ENCODE measurements at regions not wholly inside any gene's neighbourhood (a gene's known extent, or its start where the extent isn't known, plus 50 kb on each side); places are given as distances from the start of the nearest gene placed in this dataset.
A peak's percentile ranks its signal among the peaks of the same experiment; 100 is the strongest.

DNA sequence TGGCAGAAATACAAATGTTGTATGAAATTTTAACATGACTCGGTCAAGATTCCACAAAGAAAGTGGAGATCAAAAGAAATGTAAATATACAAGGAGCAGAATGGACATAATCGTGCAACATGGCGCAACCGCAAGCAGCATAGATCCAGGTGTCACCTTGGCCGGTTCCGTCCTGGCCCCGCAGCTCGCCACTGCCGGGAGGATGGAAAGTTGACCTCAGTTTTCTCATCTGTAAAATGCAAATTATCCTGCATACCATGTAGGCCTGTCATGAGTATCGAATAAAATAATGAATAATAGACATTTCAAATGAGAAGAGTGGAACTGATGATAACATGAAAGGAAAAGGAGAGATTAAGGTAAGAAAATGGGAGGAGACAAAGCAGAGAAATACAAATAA lies 427.3 kb upstream of the SMIM21 start:
- TF ChIP-seq, protein P1, sequence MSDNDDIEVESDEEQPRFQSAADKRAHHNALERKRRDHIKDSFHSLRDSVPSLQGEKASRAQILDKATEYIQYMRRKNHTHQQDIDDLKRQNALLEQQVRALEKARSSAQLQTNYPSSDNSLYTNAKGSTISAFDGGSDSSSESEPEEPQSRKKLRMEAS (IDR thresholded peaks at IDR 0.05), result no peak
- TF ChIP-seq RAD21 (IDR thresholded peaks at IDR 0.05; ENCODE audit: low read depth) (no peak), TEAD4 (IDR thresholded peaks at IDR 0.05) (no peak), ZBTB7A (IDR thresholded peaks at IDR 0.05; ENCODE audit: low read depth) (no peak), EGR1 (IDR thresholded peaks at IDR 0.05) (no peak), TCF12 (IDR thresholded peaks at IDR 0.05; ENCODE audit: low read depth) (no peak), FOXM1 (IDR thresholded peaks at IDR 0.05; ENCODE audit: borderline replicate concordance, low read depth) (no peak), NFIC (IDR thresholded peaks at IDR 0.05) (no peak), TAF1 (IDR thresholded peaks at IDR 0.05; ENCODE audit: low read depth) (no peak), CEBPB (IDR thresholded peaks at IDR 0.05) (no peak), EP300 (IDR thresholded peaks at IDR 0.05; ENCODE audit: borderline replicate concordance) (no peak), YY1 (IDR thresholded peaks at IDR 0.05; ENCODE audit: low read depth) (no peak), CREB1 (IDR thresholded peaks at IDR 0.05; ENCODE audit: low read depth) (no peak)
- TF ChIP-seq, protein P2, sequence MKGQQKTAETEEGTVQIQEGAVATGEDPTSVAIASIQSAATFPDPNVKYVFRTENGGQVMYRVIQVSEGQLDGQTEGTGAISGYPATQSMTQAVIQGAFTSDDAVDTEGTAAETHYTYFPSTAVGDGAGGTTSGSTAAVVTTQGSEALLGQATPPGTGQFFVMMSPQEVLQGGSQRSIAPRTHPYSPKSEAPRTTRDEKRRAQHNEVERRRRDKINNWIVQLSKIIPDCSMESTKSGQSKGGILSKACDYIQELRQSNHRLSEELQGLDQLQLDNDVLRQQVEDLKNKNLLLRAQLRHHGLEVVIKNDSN (IDR thresholded peaks at IDR 0.05), result no peak
- TF ChIP-seq, protein P3, sequence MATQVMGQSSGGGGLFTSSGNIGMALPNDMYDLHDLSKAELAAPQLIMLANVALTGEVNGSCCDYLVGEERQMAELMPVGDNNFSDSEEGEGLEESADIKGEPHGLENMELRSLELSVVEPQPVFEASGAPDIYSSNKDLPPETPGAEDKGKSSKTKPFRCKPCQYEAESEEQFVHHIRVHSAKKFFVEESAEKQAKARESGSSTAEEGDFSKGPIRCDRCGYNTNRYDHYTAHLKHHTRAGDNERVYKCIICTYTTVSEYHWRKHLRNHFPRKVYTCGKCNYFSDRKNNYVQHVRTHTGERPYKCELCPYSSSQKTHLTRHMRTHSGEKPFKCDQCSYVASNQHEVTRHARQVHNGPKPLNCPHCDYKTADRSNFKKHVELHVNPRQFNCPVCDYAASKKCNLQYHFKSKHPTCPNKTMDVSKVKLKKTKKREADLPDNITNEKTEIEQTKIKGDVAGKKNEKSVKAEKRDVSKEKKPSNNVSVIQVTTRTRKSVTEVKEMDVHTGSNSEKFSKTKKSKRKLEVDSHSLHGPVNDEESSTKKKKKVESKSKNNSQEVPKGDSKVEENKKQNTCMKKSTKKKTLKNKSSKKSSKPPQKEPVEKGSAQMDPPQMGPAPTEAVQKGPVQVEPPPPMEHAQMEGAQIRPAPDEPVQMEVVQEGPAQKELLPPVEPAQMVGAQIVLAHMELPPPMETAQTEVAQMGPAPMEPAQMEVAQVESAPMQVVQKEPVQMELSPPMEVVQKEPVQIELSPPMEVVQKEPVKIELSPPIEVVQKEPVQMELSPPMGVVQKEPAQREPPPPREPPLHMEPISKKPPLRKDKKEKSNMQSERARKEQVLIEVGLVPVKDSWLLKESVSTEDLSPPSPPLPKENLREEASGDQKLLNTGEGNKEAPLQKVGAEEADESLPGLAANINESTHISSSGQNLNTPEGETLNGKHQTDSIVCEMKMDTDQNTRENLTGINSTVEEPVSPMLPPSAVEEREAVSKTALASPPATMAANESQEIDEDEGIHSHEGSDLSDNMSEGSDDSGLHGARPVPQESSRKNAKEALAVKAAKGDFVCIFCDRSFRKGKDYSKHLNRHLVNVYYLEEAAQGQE (IDR thresholded peaks at IDR 0.05; ENCODE audit: low read depth), result no peak

DNA sequence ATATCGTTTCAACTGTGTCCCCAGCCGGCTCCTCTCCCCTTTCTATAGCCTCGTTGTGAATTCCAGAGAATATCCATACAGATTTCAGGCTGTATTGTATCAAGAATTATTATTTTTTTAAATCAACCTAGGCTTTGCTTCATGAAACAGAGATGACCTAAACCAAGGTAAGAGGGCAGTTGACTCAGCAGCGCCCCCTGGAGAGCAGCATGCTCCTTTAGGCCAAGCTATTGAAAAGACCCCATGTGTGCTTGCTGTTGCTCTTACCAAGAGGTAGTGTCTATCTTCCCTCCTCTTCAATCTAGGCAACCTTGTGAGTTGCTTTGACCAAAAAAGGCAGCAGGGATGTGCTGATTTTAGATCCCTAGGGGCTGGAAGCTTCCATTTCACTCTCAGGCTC lies 426.7 kb upstream of the SMIM21 start:
- no peak for TF ChIP-seq CREB1 (IDR thresholded peaks at IDR 0.05; ENCODE audit: low read depth)
- TF ChIP-seq TCF12 (IDR thresholded peaks at IDR 0.05; ENCODE audit: low read depth), result no peak
- TF ChIP-seq RAD21 (IDR thresholded peaks at IDR 0.05; ENCODE audit: low read depth), result peak; percentile 34
- TF ChIP-seq ZBTB7A (IDR thresholded peaks at IDR 0.05; ENCODE audit: low read depth), result no peak
- TF ChIP-seq CEBPB (IDR thresholded peaks at IDR 0.05), result no peak

DNA sequence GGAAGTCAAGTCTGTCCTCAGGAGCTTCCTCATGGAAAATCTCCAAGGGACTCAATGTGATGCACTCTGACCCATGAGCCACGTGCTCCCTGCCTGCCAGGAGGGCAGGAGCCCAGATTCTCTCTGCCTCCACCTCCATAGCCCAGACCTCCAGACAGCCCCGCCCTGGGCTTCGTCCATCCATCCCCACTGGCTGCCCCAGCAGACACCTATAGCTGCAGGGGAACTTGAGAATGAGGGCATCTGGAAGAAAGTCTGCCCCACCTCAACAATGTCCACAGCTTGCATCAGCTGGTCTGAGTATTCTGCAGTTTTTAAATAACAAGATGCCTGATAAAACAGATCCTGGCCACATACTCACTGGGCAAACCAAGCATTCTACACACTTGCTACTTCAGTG lies 418.8 kb upstream of the SMIM21 start:
- TF ChIP-seq CREB1 (IDR thresholded peaks at IDR 0.05; ENCODE audit: low read depth) (no peak), TAF1 (IDR thresholded peaks at IDR 0.05; ENCODE audit: low read depth) (no peak), RAD21 (IDR thresholded peaks at IDR 0.05; ENCODE audit: low read depth) (no peak), EGR1 (IDR thresholded peaks at IDR 0.05) (no peak), YY1 (IDR thresholded peaks at IDR 0.05; ENCODE audit: low read depth) (no peak), EP300 (IDR thresholded peaks at IDR 0.05; ENCODE audit: borderline replicate concordance) (no peak), FOXM1 (IDR thresholded peaks at IDR 0.05; ENCODE audit: borderline replicate concordance, low read depth) (no peak), TEAD4 (IDR thresholded peaks at IDR 0.05) (no peak), NFIC (IDR thresholded peaks at IDR 0.05) (no peak), CEBPB (IDR thresholded peaks at IDR 0.05) (no peak), ZBTB7A (IDR thresholded peaks at IDR 0.05; ENCODE audit: low read depth) (no peak)
- TF ChIP-seq, protein P3 (IDR thresholded peaks at IDR 0.05; ENCODE audit: low read depth), result no peak
- TF ChIP-seq, protein P2 (IDR thresholded peaks at IDR 0.05), result no peak
- TF ChIP-seq, protein P1 (IDR thresholded peaks at IDR 0.05), result no peak

DNA sequence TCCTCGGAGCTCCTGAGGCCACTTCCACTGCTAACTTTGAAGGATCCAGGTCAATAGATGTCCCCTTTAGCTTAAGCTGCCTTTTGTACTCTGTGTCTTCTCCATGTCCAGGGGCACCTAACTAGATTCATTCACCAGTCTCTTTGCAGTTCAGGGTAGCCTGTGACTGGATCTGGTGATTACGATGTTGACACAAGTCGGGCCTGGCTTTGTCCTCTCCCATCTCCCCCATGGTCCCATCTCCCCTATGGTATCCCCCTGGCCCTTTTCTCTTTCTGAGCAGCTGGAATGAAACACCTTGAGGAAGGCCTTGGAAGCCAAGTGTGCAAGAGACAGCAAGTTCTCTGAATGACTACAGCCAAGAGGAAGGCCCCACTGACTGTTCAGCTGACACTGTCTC lies 417.9 kb upstream of the SMIM21 start:
- TF ChIP-seq, protein P3 (IDR thresholded peaks at IDR 0.05; ENCODE audit: low read depth), result no peak
- TF ChIP-seq TCF12 (IDR thresholded peaks at IDR 0.05; ENCODE audit: low read depth) (no peak), TEAD4 (IDR thresholded peaks at IDR 0.05) (no peak)

DNA sequence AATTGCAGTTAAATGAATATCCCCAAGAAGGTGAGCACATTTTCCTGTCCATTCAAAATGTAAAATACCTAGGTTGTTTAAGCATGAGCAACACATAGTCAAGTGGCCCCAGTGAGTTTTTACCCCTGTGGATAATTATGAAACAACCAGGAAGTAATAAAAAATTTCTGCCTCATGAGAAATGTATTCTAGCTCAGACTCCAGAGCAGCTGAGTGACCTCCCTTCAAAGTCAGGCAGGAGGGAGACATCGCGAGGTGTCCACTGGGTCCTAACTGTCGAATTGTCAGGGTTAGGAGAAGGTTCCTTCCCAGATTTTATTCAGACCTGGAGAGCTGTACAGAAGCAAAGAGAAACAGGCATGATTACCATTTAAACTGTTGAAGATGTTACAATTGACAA lies 416.6 kb upstream of the SMIM21 start:
- TF ChIP-seq TCF12 (IDR thresholded peaks at IDR 0.05; ENCODE audit: low read depth) (no peak), ZBTB7A (IDR thresholded peaks at IDR 0.05; ENCODE audit: low read depth) (no peak), TAF1 (IDR thresholded peaks at IDR 0.05; ENCODE audit: low read depth) (no peak), EP300 (IDR thresholded peaks at IDR 0.05; ENCODE audit: borderline replicate concordance) (no peak), NFIC (IDR thresholded peaks at IDR 0.05) (no peak), CREB1 (IDR thresholded peaks at IDR 0.05; ENCODE audit: low read depth) (no peak), RAD21 (IDR thresholded peaks at IDR 0.05; ENCODE audit: low read depth) (no peak), EGR1 (IDR thresholded peaks at IDR 0.05) (no peak), FOXM1 (IDR thresholded peaks at IDR 0.05; ENCODE audit: borderline replicate concordance, low read depth) (no peak), YY1 (IDR thresholded peaks at IDR 0.05; ENCODE audit: low read depth) (no peak), CEBPB (IDR thresholded peaks at IDR 0.05) (no peak)
- TF ChIP-seq, protein P2 (IDR thresholded peaks at IDR 0.05), result no peak
- TF ChIP-seq, protein P1 (IDR thresholded peaks at IDR 0.05), result no peak
- TF ChIP-seq, protein P3 (IDR thresholded peaks at IDR 0.05; ENCODE audit: low read depth), result no peak

All from Ishikawa (cell line).